MM.1S (cell line): ENCODE measurements at regions not wholly inside any gene's neighbourhood (a gene's known extent, or its start where the extent isn't known, plus 50 kb on each side); places are given as distances from the start of the nearest gene placed in this dataset.

ENCODE experiments used
- EZH2 ChIP-seq: fragments of 300-600 bp; sonication (generic); optimal IDR thresholded peaks from 2 replicates; pipeline ENCODE3; 2017; ENCODE audit warnings: low read depth, mild to moderate bottlenecking, antibody characterized with exemption, low read length, mixed read lengths
- TF ChIP-seq, protein P1 (sequence below): fragments of 300-600 bp; sonication (generic); IDR thresholded peaks from 2 replicates; pipeline ENCODE4 v1.5.1; 2016; ENCODE audit warnings: antibody characterized with exemption, low read length, mixed read lengths

DNA sequence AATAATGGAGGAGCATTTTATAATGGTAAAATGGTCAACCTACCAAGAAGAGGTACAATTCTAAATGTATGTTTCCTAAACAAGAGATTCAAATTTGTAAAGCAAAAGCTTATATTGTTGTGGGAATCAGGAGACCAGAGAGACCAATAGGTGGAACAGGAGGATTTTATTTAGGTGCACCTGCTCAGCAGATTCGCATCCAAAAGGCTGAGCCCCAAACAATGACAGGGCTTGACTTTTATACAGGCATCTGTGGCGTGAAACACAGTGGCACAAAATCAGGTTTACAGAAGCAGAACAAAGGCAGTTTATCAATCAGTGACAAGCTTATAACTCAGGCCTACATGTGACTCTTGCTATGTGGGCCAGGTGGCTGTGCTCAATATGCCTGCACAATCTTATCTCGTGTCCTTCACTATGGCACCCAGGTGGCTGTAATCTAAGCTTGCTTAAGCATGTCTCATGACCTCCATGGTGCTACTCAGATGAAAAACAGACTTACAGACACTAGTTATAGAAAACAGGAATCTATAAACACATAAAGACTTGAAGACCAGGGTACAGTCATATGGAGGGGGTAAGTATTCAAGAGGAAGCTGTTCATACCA is 780.2 kb upstream of the CA10 start:
- TF ChIP-seq, protein P1, sequence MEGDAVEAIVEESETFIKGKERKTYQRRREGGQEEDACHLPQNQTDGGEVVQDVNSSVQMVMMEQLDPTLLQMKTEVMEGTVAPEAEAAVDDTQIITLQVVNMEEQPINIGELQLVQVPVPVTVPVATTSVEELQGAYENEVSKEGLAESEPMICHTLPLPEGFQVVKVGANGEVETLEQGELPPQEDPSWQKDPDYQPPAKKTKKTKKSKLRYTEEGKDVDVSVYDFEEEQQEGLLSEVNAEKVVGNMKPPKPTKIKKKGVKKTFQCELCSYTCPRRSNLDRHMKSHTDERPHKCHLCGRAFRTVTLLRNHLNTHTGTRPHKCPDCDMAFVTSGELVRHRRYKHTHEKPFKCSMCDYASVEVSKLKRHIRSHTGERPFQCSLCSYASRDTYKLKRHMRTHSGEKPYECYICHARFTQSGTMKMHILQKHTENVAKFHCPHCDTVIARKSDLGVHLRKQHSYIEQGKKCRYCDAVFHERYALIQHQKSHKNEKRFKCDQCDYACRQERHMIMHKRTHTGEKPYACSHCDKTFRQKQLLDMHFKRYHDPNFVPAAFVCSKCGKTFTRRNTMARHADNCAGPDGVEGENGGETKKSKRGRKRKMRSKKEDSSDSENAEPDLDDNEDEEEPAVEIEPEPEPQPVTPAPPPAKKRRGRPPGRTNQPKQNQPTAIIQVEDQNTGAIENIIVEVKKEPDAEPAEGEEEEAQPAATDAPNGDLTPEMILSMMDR, result no peak
- TF ChIP-seq EZH2, result no peak
